ENCODE measurements at regions not wholly inside any gene's neighbourhood (a gene's known extent, or its start where the extent isn't known, plus 50 kb on each side); places are given as distances from the start of the nearest gene placed in this dataset.

DNA sequence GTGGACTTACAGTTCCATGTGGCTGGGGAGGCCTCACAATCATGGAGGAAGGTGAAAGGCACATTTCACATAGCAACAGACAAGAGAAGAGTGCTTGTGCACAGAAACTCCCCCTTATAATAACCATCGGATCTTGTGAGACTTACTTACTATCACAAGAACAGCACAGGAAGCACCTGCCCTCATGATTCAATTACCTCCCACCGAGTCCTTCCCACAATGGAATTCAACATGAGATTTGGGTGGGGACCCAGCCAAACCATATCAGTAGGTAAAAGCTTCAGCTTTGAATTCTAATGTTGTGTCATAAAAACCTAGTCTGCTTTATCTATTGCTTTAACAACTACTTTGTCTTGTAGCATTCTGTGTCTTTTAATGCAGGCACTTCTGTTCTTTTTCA is 140.4 kb upstream of the PIK3C3 start:
- Histone ChIP-seq H3K27ac (ENCODE audit: low read depth) (no peak overlapping the region), H3K4me2 (no peak overlapping the region), H2AFZ (no peak overlapping the region), H3F3A (replicated peaks; ENCODE audit: low read depth) (no peaks in the 10 kb centered on the region), H3K4me1 (ENCODE audit: insufficient read depth) (peaks cover 3% of the 10 kb centered on the region; the same call in 1 of the 2 replicates), H3K79me2 (replicated peaks; ENCODE audit: insufficient read depth) (no peaks in the 10 kb centered on the region), H3K4me3 (no peak overlapping the region), H3K36me3 (ENCODE audit: insufficient read depth) (no peaks in the 10 kb centered on the region), H3K27me3 (ENCODE audit: insufficient read depth) (no peaks in the 10 kb centered on the region), H4K20me1 (replicated peaks; ENCODE audit: insufficient read depth) (no peaks in the 10 kb centered on the region), H3K9me2 (ENCODE audit: insufficient read depth) (peaks cover 12% of the 10 kb centered on the region; the same call in 1 of the 2 replicates)
- Mint-ChIP-seq H3K27ac (no peak overlapping the region), H3K27me3 (ENCODE audit: insufficient read depth, low read depth, poor library complexity) (peaks cover 7% of the 10 kb centered on the region), H3K36me3 (ENCODE audit: low read depth) (peaks cover 4% of the 10 kb centered on the region; the same call in 1 of the 3 replicates), H3K9me3 (peaks cover 9% of the 10 kb centered on the region; the same call in 2 of the 3 replicates), H3K4me1 (peaks cover 21% of the 10 kb centered on the region), H3K4me3 (no peak overlapping the region)
- no peak for DNase-seq (ENCODE audit: low spot score)
- ATAC-seq = no peak
- TF ChIP-seq ZNF114 (CRISPR knock-in tag; IDR thresholded peaks at IDR 0.05) (no peak), NANOG (IDR thresholded peaks at IDR 0.05; ENCODE audit: borderline replicate concordance) (no peak), JUNB (IDR thresholded peaks at IDR 0.05; ENCODE audit: unreplicated experiment) (no peak), ZNF462 (CRISPR knock-in tag; IDR thresholded peaks at IDR 0.05) (no peak), EZH2phosphoT487 (IDR thresholded peaks at IDR 0.05; ENCODE audit: unreplicated experiment) (no peak), EZH2 (IDR thresholded peaks at IDR 0.05; ENCODE audit: low read depth, unreplicated experiment) (no peak), CREB1 (CRISPR knock-in tag; IDR thresholded peaks at IDR 0.05; ENCODE audit: low read depth) (no peak), ETS1 (IDR thresholded peaks at IDR 0.05) (no peak), CTCF (conservative IDR thresholded peaks at IDR 0.05; ENCODE audit: low read depth in 2 of 2) (no peak), ZNF331 (CRISPR knock-in tag; IDR thresholded peaks at IDR 0.05; ENCODE audit: low read depth) (no peak), STAT1 (IDR thresholded peaks at IDR 0.05; ENCODE audit: unreplicated experiment) (no peak), POLR2AphosphoS5 (IDR thresholded peaks at IDR 0.05; ENCODE audit: low read depth) (no peak)
- TF ChIP-seq, protein P1, sequence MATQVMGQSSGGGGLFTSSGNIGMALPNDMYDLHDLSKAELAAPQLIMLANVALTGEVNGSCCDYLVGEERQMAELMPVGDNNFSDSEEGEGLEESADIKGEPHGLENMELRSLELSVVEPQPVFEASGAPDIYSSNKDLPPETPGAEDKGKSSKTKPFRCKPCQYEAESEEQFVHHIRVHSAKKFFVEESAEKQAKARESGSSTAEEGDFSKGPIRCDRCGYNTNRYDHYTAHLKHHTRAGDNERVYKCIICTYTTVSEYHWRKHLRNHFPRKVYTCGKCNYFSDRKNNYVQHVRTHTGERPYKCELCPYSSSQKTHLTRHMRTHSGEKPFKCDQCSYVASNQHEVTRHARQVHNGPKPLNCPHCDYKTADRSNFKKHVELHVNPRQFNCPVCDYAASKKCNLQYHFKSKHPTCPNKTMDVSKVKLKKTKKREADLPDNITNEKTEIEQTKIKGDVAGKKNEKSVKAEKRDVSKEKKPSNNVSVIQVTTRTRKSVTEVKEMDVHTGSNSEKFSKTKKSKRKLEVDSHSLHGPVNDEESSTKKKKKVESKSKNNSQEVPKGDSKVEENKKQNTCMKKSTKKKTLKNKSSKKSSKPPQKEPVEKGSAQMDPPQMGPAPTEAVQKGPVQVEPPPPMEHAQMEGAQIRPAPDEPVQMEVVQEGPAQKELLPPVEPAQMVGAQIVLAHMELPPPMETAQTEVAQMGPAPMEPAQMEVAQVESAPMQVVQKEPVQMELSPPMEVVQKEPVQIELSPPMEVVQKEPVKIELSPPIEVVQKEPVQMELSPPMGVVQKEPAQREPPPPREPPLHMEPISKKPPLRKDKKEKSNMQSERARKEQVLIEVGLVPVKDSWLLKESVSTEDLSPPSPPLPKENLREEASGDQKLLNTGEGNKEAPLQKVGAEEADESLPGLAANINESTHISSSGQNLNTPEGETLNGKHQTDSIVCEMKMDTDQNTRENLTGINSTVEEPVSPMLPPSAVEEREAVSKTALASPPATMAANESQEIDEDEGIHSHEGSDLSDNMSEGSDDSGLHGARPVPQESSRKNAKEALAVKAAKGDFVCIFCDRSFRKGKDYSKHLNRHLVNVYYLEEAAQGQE (IDR thresholded peaks at IDR 0.05; ENCODE audit: unreplicated experiment) = no peak

Measured in GM23338 (cell line).